Osteoblast (primary cell): ENCODE measurements at regions not wholly inside any gene's neighbourhood (a gene's known extent, or its start where the extent isn't known, plus 50 kb on each side); places are given as distances from the start of the nearest gene placed in this dataset.

ENCODE experiments used
- DNase-seq: peaks from one replicate; pipeline ENCODE4 v3.0.0; 2011; ENCODE audit warnings: low spot score, mixed read lengths; ENCODE audit not compliant: insufficient read length; ENCODE audit errors: missing footprints
- H2AFZ ChIP-seq: 2 replicates; pipeline ENCODE4 v1.6.0; 2011; ENCODE audit warnings: mild to moderate bottlenecking, low read length
- H3K27ac ChIP-seq: 2 replicates; pipeline ENCODE4 v1.5.1; 2011; ENCODE audit warnings: mild to moderate bottlenecking, low read depth, low read length, moderate library complexity
- H3K27me3 ChIP-seq: 2 replicates; pipeline ENCODE4 v1.6.0; 2012; ENCODE audit warnings: mild to moderate bottlenecking, control low read depth, inconsistent platforms, low read length, moderate library complexity; ENCODE audit not compliant: insufficient read depth
- H3K36me3 ChIP-seq: 2 replicates; pipeline ENCODE4 v1.5.1; 2011; ENCODE audit warnings: mild to moderate bottlenecking, low read length, control low read depth, moderate library complexity; ENCODE audit not compliant: insufficient read depth
- H3K4me1 ChIP-seq: 2 replicates; pipeline ENCODE4 v1.5.1; 2011; ENCODE audit warnings: mild to moderate bottlenecking, low read length, control low read depth, moderate library complexity; ENCODE audit not compliant: insufficient read depth
- H3K4me2 ChIP-seq: 2 replicates; pipeline ENCODE4 v1.6.0; 2011; ENCODE audit warnings: mild to moderate bottlenecking, low read length; ENCODE audit not compliant: insufficient read depth
- H3K4me3 ChIP-seq: fragments of 200-600 bp; sonication (generic); 3 replicates; pipeline ENCODE4 v1.5.1; 2012; ENCODE audit warnings: mild to moderate bottlenecking, low read length, inconsistent platforms; ENCODE audit not compliant: insufficient read depth
- H3K79me2 ChIP-seq: 2 replicates; pipeline ENCODE4 v1.6.0; 2012; ENCODE audit warnings: mild to moderate bottlenecking, low read length, control low read depth, inconsistent platforms; ENCODE audit not compliant: insufficient read depth
- H3K9me3 ChIP-seq: 2 replicates; pipeline ENCODE4 v1.5.1; 2011; ENCODE audit warnings: low read depth, low read length, control low read depth
- H4K20me1 ChIP-seq: 2 replicates; pipeline ENCODE4 v1.6.0; 2012; ENCODE audit warnings: mild to moderate bottlenecking, low read length, control low read depth; ENCODE audit not compliant: insufficient read depth
- CTCF ChIP-seq: IDR thresholded peaks from 2 replicates; pipeline ENCODE4 v1.5.1; 2011; ENCODE audit warnings: mild to moderate bottlenecking, low read depth, low read length, moderate library complexity; ENCODE audit errors: extremely low read depth

GRCh38 chr5:117497601-117498000 is 923.0 kb upstream of the SEMA6A start:
- Histone ChIP-seq H3K27ac (no peak overlapping the region), H3K4me2 (no peak overlapping the region), H4K20me1 (no peaks in the 10 kb centered on the region), H3K79me2 (no peaks in the 10 kb centered on the region), H2AFZ (no peak overlapping the region), H3K27me3 (no peaks in the 10 kb centered on the region), H3K36me3 (no peaks in the 10 kb centered on the region), H3K4me3 (no peak overlapping the region), H3K9me3 (no peaks in the 10 kb centered on the region), H3K4me1 (no peaks in the 10 kb centered on the region)
- TF ChIP-seq CTCF: no peak
- DNase-seq: no peak

- no peaks in the 10 kb centered on the region for H4K20me1 ChIP-seq
- no peak overlapping the region for H3K4me2 ChIP-seq
- H3K36me3 ChIP-seq: no peaks in the 10 kb centered on the region
- H3K4me1 ChIP-seq: no peaks in the 10 kb centered on the region
- no peaks in the 10 kb centered on the region for H3K9me3 ChIP-seq
- no peak for TF ChIP-seq CTCF
- H3K27ac ChIP-seq: no peak overlapping the region
- no peaks in the 10 kb centered on the region for H3K27me3 ChIP-seq
- no peak overlapping the region for H2AFZ ChIP-seq
- H3K79me2 ChIP-seq: no peaks in the 10 kb centered on the region
- no peak overlapping the region for H3K4me3 ChIP-seq
- DNase-seq: no peak
Measured at GRCh38 chr5:117496801-117497200, 922.2 kb upstream of the SEMA6A start.

GRCh38 chr5:117494188-117494587 is 919.6 kb upstream of the SEMA6A start:
- TF ChIP-seq CTCF: no peak
- H3K27ac ChIP-seq: no peak overlapping the region

GRCh38 chr5:117488976-117489500 is 914.4 kb upstream of the SEMA6A start:
- no peaks in the 10 kb centered on the region for H3K4me1 ChIP-seq
- no peak overlapping the region for H3K4me3 ChIP-seq
- no peak for TF ChIP-seq CTCF
- H3K9me3 ChIP-seq: peaks cover 5% of the 10 kb centered on the region
- no peak overlapping the region for H3K27ac ChIP-seq
- H3K36me3 ChIP-seq: no peaks in the 10 kb centered on the region
- DNase-seq: no peak
- no peak overlapping the region for H2AFZ ChIP-seq
- H3K79me2 ChIP-seq: no peaks in the 10 kb centered on the region
- no peaks in the 10 kb centered on the region for H3K27me3 ChIP-seq
- no peak overlapping the region for H3K4me2 ChIP-seq
- H4K20me1 ChIP-seq: no peaks in the 10 kb centered on the region

More at GRCh38 chr5:117494188-117494587, 919.6 kb upstream of the SEMA6A start:
- Histone ChIP-seq H4K20me1 (no peaks in the 10 kb centered on the region), H3K79me2 (no peaks in the 10 kb centered on the region), H3K4me1 (no peaks in the 10 kb centered on the region), H3K27me3 (no peaks in the 10 kb centered on the region), H2AFZ (no peak overlapping the region), H3K4me2 (no peak overlapping the region), H3K36me3 (no peaks in the 10 kb centered on the region), H3K9me3 (no peaks in the 10 kb centered on the region), H3K4me3 (no peak overlapping the region)
- DNase-seq: no peak
